OCI-LY7 (cell line): ENCODE measurements at regions not wholly inside any gene's neighbourhood (a gene's known extent, or its start where the extent isn't known, plus 50 kb on each side); places are given as distances from the start of the nearest gene placed in this dataset.

Experiments used
- BruUV-seq: library from RNA; stranded (reverse); fragments of 400-500 nt; replicated peaks from 2 replicates; lab custom pipeline; 2021; lab: Mats Ljungman, UMichigan
- CTCF ChIA-PET: fragments of 300-600 bp; sonication (Branson Sonifier 250); formaldehyde crosslinking; loops from one replicate; lab custom pipeline; 2022; ENCODE audit warnings: antibody characterized with exemption; ENCODE audit not compliant: unreplicated experiment; lab: Charles Lee
- POLR2A ChIA-PET: fragments of 300-600 bp; sonication (Branson Sonifier 250); formaldehyde crosslinking; loops from one replicate; lab custom pipeline; 2022; ENCODE audit warnings: antibody characterized with exemption; lab: Charles Lee
- DNase-seq: peaks from one replicate; pipeline ENCODE4 v3.0.0-alpha.2; 2015; ENCODE audit warnings: low spot score
- H2AFZ ChIP-seq: fragments of 200-600 bp; sonication (generic), shearing (Covaris generic); 2 replicates; pipeline ENCODE4 v1.6.1; 2014; ENCODE audit warnings: mild to moderate bottlenecking, antibody characterized with exemption, low read length, moderate library complexity
- H3K27ac ChIP-seq: fragments of 200-600 bp; sonication (generic); 2 replicates; pipeline ENCODE4 v1.5.1; 2014; ENCODE audit warnings: mixed run types, low read depth, mild to moderate bottlenecking, moderate library complexity, low read length, inconsistent platforms; ENCODE audit not compliant: poor library complexity, severe bottlenecking
- H3K36me3 ChIP-seq: fragments of 200-600 bp; sonication (generic); 2 replicates; pipeline ENCODE4 v1.6.1; 2014; ENCODE audit warnings: mild to moderate bottlenecking, antibody characterized with exemption, low read length, moderate library complexity, mixed read lengths; ENCODE audit not compliant: insufficient read depth
- H3K4me1 ChIP-seq: fragments of 200-600 bp; sonication (generic); 2 replicates; pipeline ENCODE4 v1.5.1; 2014; ENCODE audit warnings: mild to moderate bottlenecking, low read length; ENCODE audit not compliant: insufficient read depth, poor library complexity, severe bottlenecking
- H3K4me2 ChIP-seq: fragments of 200-600 bp; sonication (generic); 2 replicates; pipeline ENCODE4 v1.6.1; 2014; ENCODE audit warnings: mild to moderate bottlenecking, low read length
- H3K4me3 ChIP-seq: fragments of 200-600 bp; sonication (generic); 2 replicates; pipeline ENCODE4 v1.5.1; 2014; ENCODE audit warnings: mild to moderate bottlenecking, low read depth, low read length; ENCODE audit not compliant: poor library complexity, severe bottlenecking
- H3K79me2 ChIP-seq: fragments of 200-600 bp; sonication (generic); 2 replicates; pipeline ENCODE4 v1.6.1; 2016; ENCODE audit warnings: low read depth, mild to moderate bottlenecking, low read length, moderate library complexity, mixed read lengths; ENCODE audit not compliant: insufficient read depth
- H3K9me2 ChIP-seq: fragments of 200-600 bp; sonication (generic); 2 replicates; pipeline ENCODE4 v1.6.1; 2016; ENCODE audit warnings: mild to moderate bottlenecking, low read length, mixed read lengths; ENCODE audit not compliant: insufficient read depth
- H3K9me3 ChIP-seq: fragments of 200-600 bp; sonication (generic); 2 replicates; pipeline ENCODE4 v1.6.1; 2014; ENCODE audit warnings: mild to moderate bottlenecking, mixed run types, low read length, mixed read lengths
- H4K20me1 ChIP-seq: fragments of 200-600 bp; sonication (generic); 2 replicates; pipeline ENCODE4 v1.6.1; 2014; ENCODE audit warnings: mild to moderate bottlenecking, antibody characterized with exemption, low read length, moderate library complexity, mixed read lengths; ENCODE audit not compliant: insufficient read depth
- CTCF ChIP-seq: fragments of 200-600 bp; sonication (generic); conservative IDR thresholded peaks from 2 replicates; pipeline ENCODE4 v1.5.1; 2014; ENCODE audit warnings: mild to moderate bottlenecking, antibody characterized with exemption, low read length, moderate library complexity, mixed read lengths
- EZH2phosphoT487 ChIP-seq: fragments of 200-600 bp; sonication (generic); IDR thresholded peaks from 2 replicates; pipeline ENCODE4 v1.6.1; 2018; ENCODE audit warnings: low read depth, borderline replicate concordance, mild to moderate bottlenecking, mixed run types, antibody characterized with exemption, low read length, moderate library complexity, mixed read lengths
- intact Hi-C: fragments of 100-400 bp; cut with micrococcal nuclease; formaldehyde crosslinking; loops from one replicate; pipeline ENCODE4 v1.10.0; 2022; ENCODE audit not compliant: unreplicated experiment

GRCh38 chr10:131693766-131694165 lies 207.0 kb upstream of the PPP2R2D start:
- H3K36me3 ChIP-seq: no peaks in the 10 kb centered on the region
- ChIA-PET POLR2A (no interaction called here), CTCF (no interaction called here)
- no peak overlapping the region for H2AFZ ChIP-seq
- H3K9me2 ChIP-seq: no peaks in the 10 kb centered on the region
- TF ChIP-seq EZH2phosphoT487: no peak
- no peak for DNase-seq
- H3K4me2 ChIP-seq: no peak overlapping the region
- intact Hi-C loops: no loop called here
- no peak overlapping the region for H3K4me3 ChIP-seq
- H3K27ac ChIP-seq: no peak overlapping the region
- no TSS peak for BruUV-seq
- H3K4me1 ChIP-seq: no peaks in the 10 kb centered on the region
- H3K9me3 ChIP-seq: no peaks in the 10 kb centered on the region
- H3K79me2 ChIP-seq: no peaks in the 10 kb centered on the region
- H4K20me1 ChIP-seq: no peaks in the 10 kb centered on the region

DNA sequence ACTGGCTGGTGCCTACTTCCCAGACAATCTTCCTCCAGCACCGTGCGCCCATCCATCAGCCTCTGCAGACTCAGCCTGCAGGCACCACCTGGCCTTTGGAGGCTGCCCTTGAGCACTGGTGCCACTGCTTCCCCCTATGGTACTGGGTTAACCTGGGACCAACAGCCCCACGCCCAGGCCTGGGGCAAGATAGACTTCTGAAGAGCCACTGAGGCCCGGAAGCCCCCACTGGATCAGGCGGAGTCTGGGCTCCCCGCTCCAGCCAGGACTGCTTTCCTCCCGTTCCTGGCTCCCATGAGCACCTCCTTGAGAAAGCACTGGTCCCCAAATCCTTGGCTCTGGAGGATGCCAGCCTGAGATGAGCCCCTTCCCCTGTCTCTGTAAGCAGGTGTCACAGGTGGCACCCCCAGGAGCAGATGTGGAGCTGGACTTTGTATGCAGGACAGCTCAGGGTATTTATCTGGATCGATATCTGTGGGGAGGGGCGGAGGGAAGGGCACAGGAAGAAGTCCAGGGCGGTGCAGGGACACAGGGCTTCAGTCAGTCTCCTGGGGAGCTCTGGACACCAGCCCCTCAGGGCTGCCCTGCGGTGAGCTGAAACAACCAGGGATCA lies 206.5 kb upstream of the PPP2R2D start:
- BruUV-seq: no TSS peak
- no peaks in the 10 kb centered on the region for H3K4me1 ChIP-seq
- H3K9me3 ChIP-seq: no peaks in the 10 kb centered on the region
- no peak overlapping the region for H3K27ac ChIP-seq
- H3K4me3 ChIP-seq: no peak overlapping the region
- H4K20me1 ChIP-seq: no peaks in the 10 kb centered on the region
- H3K9me2 ChIP-seq: no peaks in the 10 kb centered on the region
- ChIA-PET CTCF (no interaction called here), POLR2A (no interaction called here)
- H3K36me3 ChIP-seq: no peaks in the 10 kb centered on the region
- no peak overlapping the region for H3K4me2 ChIP-seq
- no peak overlapping the region for H2AFZ ChIP-seq
- H3K79me2 ChIP-seq: no peaks in the 10 kb centered on the region
- no peak for DNase-seq
- intact Hi-C loops: no loop called here
- TF ChIP-seq EZH2phosphoT487: no peak
- TF ChIP-seq CTCF: no peak

GRCh38 chr10:131694781-131695495 lies 205.9 kb upstream of the PPP2R2D start:
- Histone ChIP-seq H2AFZ (no peak overlapping the region), H4K20me1 (no peaks in the 10 kb centered on the region), H3K9me2 (no peaks in the 10 kb centered on the region), H3K4me3 (no peak overlapping the region), H3K9me3 (no peaks in the 10 kb centered on the region), H3K27ac (no peak overlapping the region), H3K4me2 (no peak overlapping the region), H3K79me2 (no peaks in the 10 kb centered on the region), H3K4me1 (no peaks in the 10 kb centered on the region), H3K36me3 (no peaks in the 10 kb centered on the region)
- TF ChIP-seq CTCF (no peak), EZH2phosphoT487 (no peak)
- intact Hi-C loops: no loop called here
- ChIA-PET CTCF (no interaction called here), POLR2A (no interaction called here)
- no TSS peak for BruUV-seq
- no peak for DNase-seq
